Right atrium auricular region (tissue), 2 donors: ENCODE measurements at regions not wholly inside any gene's neighbourhood (a gene's known extent, or its start where the extent isn't known, plus 50 kb on each side); places are given as distances from the start of the nearest gene placed in this dataset.

Source experiments
- DNase-seq: peaks from one replicate; pipeline ENCODE4 v3.0.0-alpha.2; 2019; ENCODE audit warnings: low spot score
- H3K27ac ChIP-seq, 2 donors: fragments of 200-600 bp; sonication (generic); 1 replicate in 1 of 2; 2 replicates in 1 of 2; pipeline ENCODE4 v1.5.1; 2016 to 2019
- H3K27me3 ChIP-seq, 2 donors: fragments of 200-600 bp; sonication (generic); one replicate each; pipeline versions ENCODE4 v1.5.1 to v1.6.0; 2017 to 2019
- H3K36me3 ChIP-seq: fragments of 200-600 bp; sonication (generic); one replicate; pipeline ENCODE4 v1.5.1; 2016
- H3K4me1 ChIP-seq, 2 donors: fragments of 200-600 bp; sonication (generic); one replicate each; pipeline versions ENCODE4 v1.5.1 to v1.6.0; 2017 to 2019
- H3K4me3 ChIP-seq, 2 donors: fragments of 200-600 bp; sonication (generic); 1 replicate in 1 of 2; 2 replicates in 1 of 2; pipeline ENCODE4 v1.5.1; 2017 to 2019; ENCODE audit warnings: mild to moderate bottlenecking in 1 of 2, moderate library complexity in 1 of 2
- H3K9me3 ChIP-seq, 2 donors: fragments of 200-600 bp; sonication (generic); one replicate each; pipeline ENCODE4 v1.5.1; 2019
- TF ChIP-seq, protein P1 (sequence below), 2 donors: fragments of 200-600 bp; sonication (generic); IDR thresholded peaks; one replicate each; pipeline ENCODE4 v1.5.1; 2019; ENCODE audit warnings: antibody characterized with exemption in 2 of 2

DNA sequence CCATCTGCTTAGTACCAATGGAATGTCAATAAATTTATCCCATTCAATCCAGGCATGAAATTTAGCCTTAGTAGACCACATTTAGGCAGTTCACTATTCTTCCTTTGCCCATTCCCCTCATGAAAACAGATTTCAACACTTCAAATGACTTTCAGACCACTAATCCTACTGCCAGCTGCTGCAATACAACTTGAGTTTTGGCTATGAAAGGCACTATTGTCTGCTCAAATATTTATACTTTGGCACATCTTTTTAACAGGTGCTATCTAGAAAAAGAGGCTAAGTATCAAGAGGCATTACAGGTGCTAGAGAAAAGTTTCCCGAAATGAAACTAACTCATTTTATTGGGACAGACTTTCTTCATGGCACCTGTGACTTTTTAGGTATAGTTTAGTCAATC, 499.8 kb downstream of the C12orf50 start:
- H3K27me3 ChIP-seq = no peaks in the 10 kb centered on the region
- H3K4me1 ChIP-seq = no peaks in the 10 kb centered on the region
- no peaks in the 10 kb centered on the region for H3K36me3 ChIP-seq
- no peaks in the 10 kb centered on the region for H3K9me3 ChIP-seq
- H3K27ac ChIP-seq = no peak overlapping the region
- TF ChIP-seq, protein P1, sequence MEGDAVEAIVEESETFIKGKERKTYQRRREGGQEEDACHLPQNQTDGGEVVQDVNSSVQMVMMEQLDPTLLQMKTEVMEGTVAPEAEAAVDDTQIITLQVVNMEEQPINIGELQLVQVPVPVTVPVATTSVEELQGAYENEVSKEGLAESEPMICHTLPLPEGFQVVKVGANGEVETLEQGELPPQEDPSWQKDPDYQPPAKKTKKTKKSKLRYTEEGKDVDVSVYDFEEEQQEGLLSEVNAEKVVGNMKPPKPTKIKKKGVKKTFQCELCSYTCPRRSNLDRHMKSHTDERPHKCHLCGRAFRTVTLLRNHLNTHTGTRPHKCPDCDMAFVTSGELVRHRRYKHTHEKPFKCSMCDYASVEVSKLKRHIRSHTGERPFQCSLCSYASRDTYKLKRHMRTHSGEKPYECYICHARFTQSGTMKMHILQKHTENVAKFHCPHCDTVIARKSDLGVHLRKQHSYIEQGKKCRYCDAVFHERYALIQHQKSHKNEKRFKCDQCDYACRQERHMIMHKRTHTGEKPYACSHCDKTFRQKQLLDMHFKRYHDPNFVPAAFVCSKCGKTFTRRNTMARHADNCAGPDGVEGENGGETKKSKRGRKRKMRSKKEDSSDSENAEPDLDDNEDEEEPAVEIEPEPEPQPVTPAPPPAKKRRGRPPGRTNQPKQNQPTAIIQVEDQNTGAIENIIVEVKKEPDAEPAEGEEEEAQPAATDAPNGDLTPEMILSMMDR (IDR thresholded peaks at IDR 0.05) = no peak
- no peak overlapping the region for H3K4me3 ChIP-seq
- no peak for DNase-seq

GRCh38 chr12:87520968-87521367, 508.2 kb downstream of the C12orf50 start:
- H3K36me3 ChIP-seq = no peaks in the 10 kb centered on the region
- H3K4me1 ChIP-seq = no peaks in the 10 kb centered on the region
- H3K4me3 ChIP-seq = no peak overlapping the region

DNA sequence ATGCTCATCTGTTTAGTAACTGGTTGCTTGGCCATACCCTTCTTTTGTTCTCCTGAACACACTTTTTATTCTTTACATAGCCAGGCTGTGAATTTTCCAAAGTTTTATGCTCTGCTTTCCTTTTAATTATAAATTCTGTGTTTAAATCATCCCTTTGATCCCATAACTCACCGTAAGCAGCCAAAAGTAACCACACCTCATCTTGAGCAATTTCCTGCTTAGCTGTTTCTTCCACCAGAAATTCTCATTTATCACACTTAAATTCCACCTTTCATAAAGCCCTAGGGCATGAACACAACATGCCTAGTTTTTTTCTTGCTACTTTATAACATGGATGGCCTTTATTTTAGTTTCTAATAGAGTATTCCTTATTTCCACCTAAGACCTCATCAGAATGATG, 510.7 kb downstream of the C12orf50 start:
- Histone ChIP-seq H3K27ac (no peak overlapping the region), H3K9me3 (peaks cover 0 to 6% of the 10 kb centered on the region in 2 donors), H3K4me3 (no peak overlapping the region), H3K36me3 (no peaks in the 10 kb centered on the region), H3K4me1 (no peaks in the 10 kb centered on the region), H3K27me3 (no peaks in the 10 kb centered on the region)
- TF ChIP-seq, protein P1 (IDR thresholded peaks at IDR 0.05) = no peak
- no peak for DNase-seq

More at GRCh38 chr12:87520968-87521367, 508.2 kb downstream of the C12orf50 start:
- H3K27me3 ChIP-seq = no peaks in the 10 kb centered on the region
- TF ChIP-seq, protein P1 (IDR thresholded peaks at IDR 0.05) = no peak
- H3K9me3 ChIP-seq = peaks cover 0 to 6% of the 10 kb centered on the region in 2 donors
- no peak for DNase-seq
- no peak overlapping the region for H3K27ac ChIP-seq

- Histone ChIP-seq H3K4me1 (no peaks in the 10 kb centered on the region), H3K27me3 (no peaks in the 10 kb centered on the region), H3K27ac (no peak overlapping the region), H3K9me3 (peaks cover 0 to 6% of the 10 kb centered on the region in 2 donors), H3K36me3 (no peaks in the 10 kb centered on the region), H3K4me3 (no peak overlapping the region)
- no peak for DNase-seq
- TF ChIP-seq, protein P1 (IDR thresholded peaks at IDR 0.05) = no peak
Observed at GRCh38 chr12:87518036-87518435, 511.2 kb downstream of the C12orf50 start.

DNA sequence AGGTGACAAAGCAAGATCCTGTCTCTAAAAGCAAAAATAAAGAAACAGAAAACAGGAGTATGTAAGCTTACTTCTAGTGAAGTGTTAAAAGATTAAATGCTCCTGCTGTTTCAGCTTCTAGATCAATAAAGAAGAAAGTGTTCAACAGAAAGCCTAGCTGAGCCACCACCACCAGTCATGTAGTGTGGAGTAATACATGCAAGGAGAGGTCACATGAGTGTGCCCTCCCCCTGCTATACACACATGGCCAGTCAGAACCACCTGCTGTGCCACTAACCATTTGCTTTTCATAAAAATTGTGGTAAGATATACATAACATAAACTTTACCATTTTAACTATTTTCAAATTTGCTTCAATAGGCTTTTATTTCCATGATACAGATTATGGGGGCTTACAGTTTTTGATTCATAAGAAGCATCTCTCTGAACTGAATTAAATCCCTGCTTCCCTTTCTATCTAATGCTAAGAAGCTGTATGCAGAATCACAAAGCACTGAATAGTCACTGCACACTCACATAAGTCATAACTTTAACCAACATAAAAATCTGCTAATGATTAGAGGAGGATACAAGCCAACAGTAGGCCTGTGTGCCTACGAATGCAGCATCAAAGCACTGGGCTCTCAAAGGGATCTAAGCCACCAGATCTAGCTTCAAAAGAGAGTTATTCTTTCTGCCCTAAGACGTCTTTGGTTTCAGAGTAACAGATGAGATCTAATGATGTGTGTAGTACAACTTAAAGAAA, 515.5 kb downstream of the C12orf50 start:
- no peak overlapping the region for H3K27ac ChIP-seq
- no peak for DNase-seq
- H3K4me3 ChIP-seq = no peak overlapping the region
- no peaks in the 10 kb centered on the region for H3K27me3 ChIP-seq
- H3K9me3 ChIP-seq = peaks cover 0 to under 1% of the 10 kb centered on the region in 2 donors
- TF ChIP-seq, protein P1 (IDR thresholded peaks at IDR 0.05) = no peak
- H3K4me1 ChIP-seq = no peaks in the 10 kb centered on the region
- no peaks in the 10 kb centered on the region for H3K36me3 ChIP-seq

DNA sequence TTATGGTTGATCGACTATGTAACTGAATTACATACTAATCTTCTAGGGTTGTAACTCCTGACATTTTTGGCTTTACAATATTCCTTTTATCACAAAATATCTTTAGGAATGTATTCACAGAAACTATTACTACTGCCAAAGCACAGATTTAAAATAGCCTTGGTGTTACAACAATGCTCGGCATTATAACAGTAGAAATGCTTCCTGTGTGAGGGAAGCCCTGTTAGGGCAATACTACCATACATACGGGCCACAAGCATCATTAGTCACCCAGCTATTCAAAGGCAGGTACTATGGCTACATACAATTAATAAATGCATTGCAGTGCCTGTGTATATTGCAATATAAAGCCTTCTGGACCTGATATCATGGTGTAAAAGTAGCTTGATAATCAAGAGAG, 517.8 kb downstream of the C12orf50 start:
- H3K4me3 ChIP-seq = no peak overlapping the region
- H3K27ac ChIP-seq = no peak overlapping the region
- no peaks in the 10 kb centered on the region for H3K4me1 ChIP-seq
- no peaks in the 10 kb centered on the region for H3K36me3 ChIP-seq
- H3K9me3 ChIP-seq = no peaks in the 10 kb centered on the region
- DNase-seq = no peak
- H3K27me3 ChIP-seq = no peaks in the 10 kb centered on the region
- TF ChIP-seq, protein P1 (IDR thresholded peaks at IDR 0.05) = no peak
